KBM-7 (cell line): ENCODE measurements at regions not wholly inside any gene's neighbourhood (a gene's known extent, or its start where the extent isn't known, plus 50 kb on each side); places are given as distances from the start of the nearest gene placed in this dataset.
A peak's percentile ranks its signal among the peaks of the same experiment; 100 is the strongest.

Source experiments
- DNase-seq: peaks from one replicate; pipeline ENCODE4 v3.0.0-alpha.2; 2015
- in situ Hi-C: fragments of 300-500 bp; cut with MboI; formaldehyde crosslinking; loops from 2 replicates; pipeline ENCODE4 v1.14.3; 2020; ENCODE audit warnings: low sequenced_read_pairs, low pct_unique_long_range_greater_than_20kb, mixed read lengths

- DNase-seq: no peak
- in situ Hi-C loops: no loop called here
Observed at GRCh38 chr9:107431461-107431860, 58.1 kb downstream of the KLF4 start.

GRCh38 chr9:107430071-107430470 is 59.5 kb downstream of the KLF4 start:
- in situ Hi-C loops: no loop called here
- DNase-seq: no peak

GRCh38 chr9:107426126-107426525 is 63.4 kb downstream of the KLF4 start:
- no peak for DNase-seq
- in situ Hi-C loops: no loop called here

GRCh38 chr9:107425101-107426025 is 64.2 kb downstream of the KLF4 start:
- in situ Hi-C loops: no loop called here
- peak; percentile 64 for DNase-seq

- DNase-seq: no peak
- in situ Hi-C loops: no loop called here
Observed at GRCh38 chr9:107423540-107423939, 66.0 kb downstream of the KLF4 start.

- in situ Hi-C loops: no loop called here
- DNase-seq: peak; percentile 71
Observed at GRCh38 chr9:107422189-107423185, 67.1 kb downstream of the KLF4 start.

GRCh38 chr9:107410420-107410819 is 79.1 kb downstream of the KLF4 start:
- DNase-seq: no peak
- in situ Hi-C loops: no loop called here

GRCh38 chr9:107409581-107410389 is 79.8 kb downstream of the KLF4 start:
- in situ Hi-C loops: no loop called here
- no peak for DNase-seq

GRCh38 chr9:107407675-107408074 is 81.9 kb downstream of the KLF4 start:
- in situ Hi-C loops: no loop called here
- no peak for DNase-seq

- no peak for DNase-seq
- in situ Hi-C loops: no loop called here
Observed at GRCh38 chr9:107405511-107405910, 84.1 kb downstream of the KLF4 start.

GRCh38 chr9:107404736-107405135 is 84.8 kb downstream of the KLF4 start:
- no peak for DNase-seq
- in situ Hi-C loops: no loop called here

- DNase-seq: no peak
- in situ Hi-C loops: no loop called here
Observed at GRCh38 chr9:107404161-107404560, 85.4 kb downstream of the KLF4 start.

- no peak for DNase-seq
- in situ Hi-C loops: no loop called here
Observed at GRCh38 chr9:107397076-107398044, 92.2 kb downstream of the KLF4 start.

GRCh38 chr9:107394264-107394663 is 95.3 kb downstream of the KLF4 start:
- no peak for DNase-seq
- in situ Hi-C loops: no loop called here

GRCh38 chr9:107390778-107391177 is 98.8 kb downstream of the KLF4 start:
- DNase-seq: no peak
- in situ Hi-C loops: no loop called here

- in situ Hi-C loops: no loop called here
- no peak for DNase-seq
Observed at GRCh38 chr9:107390279-107390678, 99.3 kb downstream of the KLF4 start.

- DNase-seq: no peak
- in situ Hi-C loops: no loop called here
Observed at GRCh38 chr9:107389617-107390071, 99.9 kb downstream of the KLF4 start.

- in situ Hi-C loops: no loop called here
- no peak for DNase-seq
Observed at GRCh38 chr9:107388890-107389289, 100.7 kb downstream of the KLF4 start.
